ENCODE measurements at regions not wholly inside any gene's neighbourhood (a gene's known extent, or its start where the extent isn't known, plus 50 kb on each side); places are given as distances from the start of the nearest gene placed in this dataset.
A peak's percentile ranks its signal among the peaks of the same experiment; 100 is the strongest.

DNA sequence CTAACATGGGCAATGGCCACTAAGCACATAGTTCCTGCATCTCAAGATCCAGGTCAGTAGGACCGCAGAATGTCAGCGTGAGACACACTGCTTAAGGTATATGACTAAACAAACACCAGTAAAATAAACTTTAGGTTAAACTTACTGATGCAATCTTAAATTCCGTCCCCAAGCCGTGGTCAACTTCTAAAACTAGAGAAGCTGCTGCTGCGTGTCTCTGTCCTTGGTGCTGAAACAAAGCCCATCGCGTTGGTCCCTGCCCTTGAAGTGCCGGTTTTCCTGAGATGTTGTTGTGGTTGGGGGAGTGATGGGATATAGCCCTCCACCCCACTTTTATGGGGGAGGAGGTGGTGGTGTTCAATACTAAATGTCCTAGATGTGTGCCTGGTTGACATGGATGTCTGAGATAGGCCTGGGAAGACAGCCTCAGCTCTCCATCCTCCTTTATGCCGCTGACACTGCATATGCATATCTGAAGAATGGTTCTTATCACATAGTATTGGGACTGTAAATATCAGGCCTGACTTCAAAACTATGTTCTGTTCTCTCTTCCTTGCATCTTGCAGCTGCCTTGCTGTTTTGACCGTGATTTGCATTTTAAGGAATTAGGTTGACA lies 72.0 kb upstream of the KCNA3 start (continued):
- TF ChIP-seq, protein P1, sequence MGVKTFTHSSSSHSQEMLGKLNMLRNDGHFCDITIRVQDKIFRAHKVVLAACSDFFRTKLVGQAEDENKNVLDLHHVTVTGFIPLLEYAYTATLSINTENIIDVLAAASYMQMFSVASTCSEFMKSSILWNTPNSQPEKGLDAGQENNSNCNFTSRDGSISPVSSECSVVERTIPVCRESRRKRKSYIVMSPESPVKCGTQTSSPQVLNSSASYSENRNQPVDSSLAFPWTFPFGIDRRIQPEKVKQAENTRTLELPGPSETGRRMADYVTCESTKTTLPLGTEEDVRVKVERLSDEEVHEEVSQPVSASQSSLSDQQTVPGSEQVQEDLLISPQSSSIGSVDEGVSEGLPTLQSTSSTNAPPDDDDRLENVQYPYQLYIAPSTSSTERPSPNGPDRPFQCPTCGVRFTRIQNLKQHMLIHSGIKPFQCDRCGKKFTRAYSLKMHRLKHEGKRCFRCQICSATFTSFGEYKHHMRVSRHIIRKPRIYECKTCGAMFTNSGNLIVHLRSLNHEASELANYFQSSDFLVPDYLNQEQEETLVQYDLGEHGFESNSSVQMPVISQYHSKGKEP (CRISPR knock-in tag; IDR thresholded peaks at IDR 0.05): peak; percentile 78; the same call in 1 of the 2 replicates
- TF ChIP-seq BRCA1 (CRISPR knock-in tag; IDR thresholded peaks at IDR 0.05): 0 out of 2 replicates have a peak, but pooled peaks have one; percentile 62
- TF ChIP-seq RARA (CRISPR knock-in tag; IDR thresholded peaks at IDR 0.05): peak; percentile 62
- TF ChIP-seq SOX5 (CRISPR knock-in tag; IDR thresholded peaks at IDR 0.05; ENCODE audit: borderline replicate concordance): peak; percentile 35; the same call in 1 of the 2 replicates
- TF ChIP-seq TSC22D2 (CRISPR knock-in tag; IDR thresholded peaks at IDR 0.05; ENCODE audit: borderline replicate concordance): peak; percentile 85; the same call in 1 of the 2 replicates
- TF ChIP-seq HMG20B (CRISPR knock-in tag; conservative IDR thresholded peaks at IDR 0.05): 0 out of 2 replicates have a peak, but pooled peaks have one; percentile 40
- peak; percentile 79; the same call in 1 of the 2 replicates for TF ChIP-seq ZFP37 (CRISPR knock-in tag; IDR thresholded peaks at IDR 0.05; ENCODE audit: borderline replicate concordance)
- peak; percentile 55; the same call in 1 of the 2 replicates for TF ChIP-seq MEF2D (CRISPR knock-in tag; IDR thresholded peaks at IDR 0.05)
- TF ChIP-seq KLF11 (CRISPR knock-in tag; IDR thresholded peaks at IDR 0.05): peak; percentile 72; the same call in 1 of the 2 replicates
- peak; percentile 78 for TF ChIP-seq HDAC2 (CRISPR knock-in tag; IDR thresholded peaks at IDR 0.05)
- TF ChIP-seq SP5 (CRISPR knock-in tag; IDR thresholded peaks at IDR 0.05; ENCODE audit: borderline replicate concordance, low read depth): no peak
- TF ChIP-seq, protein P2, sequence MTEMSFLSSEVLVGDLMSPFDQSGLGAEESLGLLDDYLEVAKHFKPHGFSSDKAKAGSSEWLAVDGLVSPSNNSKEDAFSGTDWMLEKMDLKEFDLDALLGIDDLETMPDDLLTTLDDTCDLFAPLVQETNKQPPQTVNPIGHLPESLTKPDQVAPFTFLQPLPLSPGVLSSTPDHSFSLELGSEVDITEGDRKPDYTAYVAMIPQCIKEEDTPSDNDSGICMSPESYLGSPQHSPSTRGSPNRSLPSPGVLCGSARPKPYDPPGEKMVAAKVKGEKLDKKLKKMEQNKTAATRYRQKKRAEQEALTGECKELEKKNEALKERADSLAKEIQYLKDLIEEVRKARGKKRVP (CRISPR knock-in tag; IDR thresholded peaks at IDR 0.05): peak in 1 of 2 experiments; percentile 63; a peak in 1 of 4 replicates
- TF ChIP-seq ZNF441 (CRISPR knock-in tag; IDR thresholded peaks at IDR 0.05; ENCODE audit: borderline replicate concordance): peak; percentile 92
- no peak for TF ChIP-seq SIX1 (CRISPR knock-in tag; IDR thresholded peaks at IDR 0.05; ENCODE audit: borderline replicate concordance)
- TF ChIP-seq NKX3-1 (CRISPR knock-in tag; IDR thresholded peaks at IDR 0.05): 0 out of 2 replicates have a peak, but pooled peaks have one; percentile 27
- TF ChIP-seq, protein P3, sequence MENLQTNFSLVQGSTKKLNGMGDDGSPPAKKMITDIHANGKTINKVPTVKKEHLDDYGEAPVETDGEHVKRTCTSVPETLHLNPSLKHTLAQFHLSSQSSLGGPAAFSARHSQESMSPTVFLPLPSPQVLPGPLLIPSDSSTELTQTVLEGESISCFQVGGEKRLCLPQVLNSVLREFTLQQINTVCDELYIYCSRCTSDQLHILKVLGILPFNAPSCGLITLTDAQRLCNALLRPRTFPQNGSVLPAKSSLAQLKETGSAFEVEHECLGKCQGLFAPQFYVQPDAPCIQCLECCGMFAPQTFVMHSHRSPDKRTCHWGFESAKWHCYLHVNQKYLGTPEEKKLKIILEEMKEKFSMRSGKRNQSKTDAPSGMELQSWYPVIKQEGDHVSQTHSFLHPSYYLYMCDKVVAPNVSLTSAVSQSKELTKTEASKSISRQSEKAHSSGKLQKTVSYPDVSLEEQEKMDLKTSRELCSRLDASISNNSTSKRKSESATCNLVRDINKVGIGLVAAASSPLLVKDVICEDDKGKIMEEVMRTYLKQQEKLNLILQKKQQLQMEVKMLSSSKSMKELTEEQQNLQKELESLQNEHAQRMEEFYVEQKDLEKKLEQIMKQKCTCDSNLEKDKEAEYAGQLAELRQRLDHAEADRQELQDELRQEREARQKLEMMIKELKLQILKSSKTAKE (CRISPR knock-in tag; IDR thresholded peaks at IDR 0.05; ENCODE audit: borderline replicate concordance): no peak
- TF ChIP-seq DNMT3B (CRISPR knock-in tag; conservative IDR thresholded peaks at IDR 0.05): 0 out of 2 replicates have a peak, but pooled peaks have one; percentile 58
- peak; percentile 26; the same call in 1 of the 2 replicates for TF ChIP-seq RXRB (CRISPR knock-in tag; IDR thresholded peaks at IDR 0.05; ENCODE audit: borderline replicate concordance)
- 0 out of 2 replicates have a peak, but pooled peaks have one; percentile 20 for TF ChIP-seq CEBPG (CRISPR knock-in tag; IDR thresholded peaks at IDR 0.05)
- TF ChIP-seq ZNF557 (CRISPR knock-in tag; IDR thresholded peaks at IDR 0.05): peak; percentile 95
- peak; percentile 86 for TF ChIP-seq BORCS8-MEF2B (CRISPR knock-in tag; IDR thresholded peaks at IDR 0.05)
- TF ChIP-seq IRF2 (CRISPR knock-in tag; IDR thresholded peaks at IDR 0.05): peak; percentile 62
- TF ChIP-seq, protein P4, sequence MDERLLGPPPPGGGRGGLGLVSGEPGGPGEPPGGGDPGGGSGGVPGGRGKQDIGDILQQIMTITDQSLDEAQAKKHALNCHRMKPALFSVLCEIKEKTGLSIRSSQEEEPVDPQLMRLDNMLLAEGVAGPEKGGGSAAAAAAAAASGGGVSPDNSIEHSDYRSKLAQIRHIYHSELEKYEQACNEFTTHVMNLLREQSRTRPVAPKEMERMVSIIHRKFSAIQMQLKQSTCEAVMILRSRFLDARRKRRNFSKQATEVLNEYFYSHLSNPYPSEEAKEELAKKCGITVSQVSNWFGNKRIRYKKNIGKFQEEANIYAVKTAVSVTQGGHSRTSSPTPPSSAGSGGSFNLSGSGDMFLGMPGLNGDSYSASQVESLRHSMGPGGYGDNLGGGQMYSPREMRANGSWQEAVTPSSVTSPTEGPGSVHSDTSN (CRISPR knock-in tag; IDR thresholded peaks at IDR 0.05): no peak
- TF ChIP-seq, protein P5, sequence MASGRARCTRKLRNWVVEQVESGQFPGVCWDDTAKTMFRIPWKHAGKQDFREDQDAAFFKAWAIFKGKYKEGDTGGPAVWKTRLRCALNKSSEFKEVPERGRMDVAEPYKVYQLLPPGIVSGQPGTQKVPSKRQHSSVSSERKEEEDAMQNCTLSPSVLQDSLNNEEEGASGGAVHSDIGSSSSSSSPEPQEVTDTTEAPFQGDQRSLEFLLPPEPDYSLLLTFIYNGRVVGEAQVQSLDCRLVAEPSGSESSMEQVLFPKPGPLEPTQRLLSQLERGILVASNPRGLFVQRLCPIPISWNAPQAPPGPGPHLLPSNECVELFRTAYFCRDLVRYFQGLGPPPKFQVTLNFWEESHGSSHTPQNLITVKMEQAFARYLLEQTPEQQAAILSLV (CRISPR knock-in tag; IDR thresholded peaks at IDR 0.05; ENCODE audit: borderline replicate concordance): peak; percentile 41; the same call in 1 of the 2 replicates
